ENCODE measurements at regions not wholly inside any gene's neighbourhood (a gene's known extent, or its start where the extent isn't known, plus 50 kb on each side); places are given as distances from the start of the nearest gene placed in this dataset.
"Not testable (repeated sequence)": the region's sequence is repeated elsewhere in the genome, so short reads cannot be mapped to it uniquely, and the experiment has no call there.

DNA sequence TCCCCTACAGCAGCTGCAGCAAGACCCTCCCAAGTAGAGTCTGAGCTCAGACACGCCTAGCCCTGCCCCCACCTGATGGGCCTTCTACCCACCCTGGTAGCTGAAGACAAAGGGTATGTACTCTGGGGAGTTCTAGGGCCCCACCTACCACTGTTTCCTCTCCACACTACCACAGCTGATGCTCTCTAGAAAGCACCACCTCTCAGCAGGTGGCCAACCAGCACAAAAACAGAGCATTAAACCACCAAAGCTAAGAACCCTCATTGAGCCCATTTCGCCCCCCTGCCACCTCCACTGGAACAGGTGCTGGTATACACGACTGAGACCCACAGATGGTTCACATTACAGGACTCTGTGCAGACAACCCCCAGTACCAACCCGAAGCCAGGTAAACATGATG, 258.9 kb downstream of the SETD4 start:
- DNase-seq (ENCODE audit: low read depth in 2 of 2), result no peak

DNA sequence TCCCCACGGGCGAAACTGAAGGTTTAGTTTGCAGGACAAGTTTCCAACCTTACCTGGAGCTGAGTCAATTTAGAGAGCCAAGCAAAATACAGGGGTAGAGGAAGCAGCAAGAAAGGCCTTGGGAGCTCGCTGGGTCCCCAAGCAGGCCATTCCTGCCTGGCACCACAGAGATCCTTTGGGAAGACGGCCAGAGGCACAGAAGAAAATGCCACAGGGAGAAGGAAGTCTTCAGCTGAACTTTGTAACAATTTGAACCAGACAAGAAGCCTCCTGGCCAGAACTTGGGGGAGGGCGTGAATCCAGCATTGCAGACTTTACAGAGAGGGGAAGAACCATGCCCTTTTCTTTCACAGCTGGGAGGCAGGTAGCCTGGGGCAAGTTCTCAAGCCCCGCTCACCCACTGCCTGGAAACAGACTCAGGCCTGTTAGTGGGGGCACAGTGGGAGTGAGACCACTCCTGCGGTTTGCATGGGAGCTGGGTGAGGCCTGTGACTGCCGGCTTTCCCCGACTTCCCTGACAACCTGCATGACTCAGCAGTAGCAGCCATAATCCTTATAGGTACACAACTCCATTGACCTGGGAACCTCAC, 259.4 kb downstream of the SETD4 start:
- not testable (repeated sequence) for DNase-seq (ENCODE audit: low read depth in 2 of 2)

DNA sequence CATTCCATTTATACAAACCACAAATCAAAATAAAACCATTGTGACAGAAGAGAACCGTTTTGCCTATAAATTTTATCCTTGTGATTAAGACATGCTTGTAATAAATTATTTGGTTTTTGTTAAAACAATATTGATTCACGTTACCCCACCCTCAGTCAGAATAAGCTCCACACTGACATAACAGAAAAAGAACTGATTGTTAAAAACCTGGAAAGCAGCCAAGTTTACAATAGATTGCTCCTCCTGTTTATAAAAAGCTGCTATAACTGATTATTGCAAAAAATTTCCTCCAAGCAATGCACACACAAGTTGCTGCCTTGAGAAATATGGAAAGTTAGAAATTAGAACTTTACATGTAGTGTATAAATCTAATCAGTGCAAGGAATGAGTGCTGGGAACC, 263.5 kb downstream of the SETD4 start:
- DNase-seq (ENCODE audit: low read depth in 2 of 2), result no peak

DNA sequence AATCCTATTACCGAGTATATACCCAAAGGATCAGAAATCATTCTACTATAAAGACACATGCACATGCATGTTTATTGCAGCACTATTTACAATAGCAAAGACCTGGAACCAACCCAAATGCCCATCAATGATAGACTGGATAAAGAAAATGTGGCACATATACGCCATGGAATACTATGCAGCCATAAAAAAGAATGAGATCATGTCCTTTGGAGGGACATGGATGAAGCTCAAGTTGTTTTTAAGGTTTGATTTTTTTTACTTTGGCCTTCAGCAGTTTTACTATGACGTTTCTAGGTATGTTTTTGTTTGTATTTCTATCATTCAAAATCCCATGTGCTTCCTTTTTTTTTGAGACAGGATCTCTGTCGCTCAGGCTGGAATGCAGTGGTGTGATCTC, 265.8 kb downstream of the SETD4 start:
- DNase-seq (ENCODE audit: low read depth in 2 of 2), result not testable (repeated sequence)

DNA sequence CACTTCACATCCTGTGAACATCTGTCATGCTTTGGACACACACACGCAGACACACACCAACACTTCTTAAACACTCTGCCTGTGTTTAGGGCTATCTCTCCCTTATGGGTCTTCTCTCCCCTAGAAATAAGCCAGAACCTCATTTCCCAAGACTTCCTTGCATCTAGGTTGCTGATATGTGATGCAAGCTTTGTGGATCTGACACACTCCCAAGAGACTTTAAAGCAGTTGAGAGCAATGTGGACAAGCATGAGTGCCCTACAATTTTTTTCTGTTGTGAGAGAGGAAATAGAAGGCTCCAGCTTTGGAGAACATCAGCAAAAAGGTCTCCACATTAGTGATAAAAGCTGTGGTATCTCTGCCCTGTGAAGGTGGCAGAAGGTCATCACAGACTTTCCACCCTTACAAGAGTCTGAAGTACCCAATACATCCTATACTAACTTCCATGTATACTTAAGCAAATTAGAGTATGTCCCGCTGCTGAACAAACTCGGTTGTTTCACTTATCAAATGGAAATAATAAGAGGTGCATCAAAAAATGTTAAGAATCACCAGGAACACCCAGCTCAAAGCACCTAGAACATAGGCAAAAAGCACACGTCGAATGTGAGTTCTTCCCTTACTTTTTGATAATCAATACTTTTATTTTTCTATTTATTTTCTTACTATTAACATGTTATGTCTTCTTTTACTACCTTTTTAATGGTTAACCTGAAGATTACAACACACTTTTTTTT, 267.6 kb downstream of the SETD4 start:
- DNase-seq (ENCODE audit: low read depth in 2 of 2), result no peak

DNA sequence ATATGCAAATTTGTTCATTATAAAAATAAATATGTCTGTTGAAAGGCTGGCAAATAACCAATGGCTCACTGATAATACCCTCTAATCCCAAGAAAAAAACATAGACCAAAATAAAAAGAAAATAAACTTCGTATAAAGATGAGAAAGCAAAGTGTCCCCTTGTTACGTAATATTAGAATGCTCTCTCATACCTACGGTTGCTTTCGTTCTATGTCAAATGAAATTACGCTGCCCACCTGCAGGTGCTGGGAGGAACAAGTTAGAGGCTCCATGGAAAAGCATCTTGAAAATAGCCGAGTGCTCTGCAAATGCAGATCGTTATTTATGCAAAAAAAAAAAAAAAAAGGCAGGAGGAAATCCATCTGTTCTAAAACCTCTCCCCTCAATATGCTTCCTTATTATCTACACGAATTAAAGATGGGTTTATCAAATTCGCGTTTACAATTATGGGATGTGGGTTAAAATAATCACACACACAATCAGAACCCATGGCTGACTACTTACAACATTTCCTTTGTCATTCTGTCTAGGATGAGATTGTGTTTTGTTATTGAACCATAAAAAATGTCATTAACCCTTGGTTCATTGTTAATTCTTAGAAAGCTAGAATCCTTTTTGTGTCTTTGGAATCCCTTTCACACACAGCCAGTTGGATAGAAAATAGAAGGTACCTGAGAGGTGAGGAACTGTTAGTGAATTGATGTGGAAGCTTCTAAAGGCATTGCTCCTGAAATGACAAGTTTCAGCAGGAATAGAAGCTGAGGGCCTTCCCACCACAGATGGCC, 268.6 kb downstream of the SETD4 start:
- no peak for DNase-seq (ENCODE audit: low read depth in 2 of 2)

DNA sequence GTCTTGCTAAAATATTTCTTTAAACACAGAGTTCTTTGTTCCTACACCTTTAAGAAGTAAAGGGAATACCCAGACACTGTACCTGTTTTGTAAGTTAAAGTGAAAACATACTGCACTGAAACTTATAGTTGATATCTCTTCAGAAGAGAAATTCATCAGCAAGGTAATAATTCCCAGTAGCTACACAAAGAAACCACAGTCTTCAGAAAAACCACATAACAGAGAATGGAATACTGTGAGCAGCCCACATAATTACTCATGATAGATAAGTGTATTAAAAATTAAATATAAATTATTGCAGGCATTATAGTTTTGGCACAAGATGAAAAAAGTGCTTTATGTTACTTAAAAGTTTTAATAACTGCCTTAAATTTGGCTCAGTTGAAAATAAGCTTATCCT, 276.6 kb downstream of the SETD4 start:
- no peak for DNase-seq (ENCODE audit: low read depth in 2 of 2)

DNA sequence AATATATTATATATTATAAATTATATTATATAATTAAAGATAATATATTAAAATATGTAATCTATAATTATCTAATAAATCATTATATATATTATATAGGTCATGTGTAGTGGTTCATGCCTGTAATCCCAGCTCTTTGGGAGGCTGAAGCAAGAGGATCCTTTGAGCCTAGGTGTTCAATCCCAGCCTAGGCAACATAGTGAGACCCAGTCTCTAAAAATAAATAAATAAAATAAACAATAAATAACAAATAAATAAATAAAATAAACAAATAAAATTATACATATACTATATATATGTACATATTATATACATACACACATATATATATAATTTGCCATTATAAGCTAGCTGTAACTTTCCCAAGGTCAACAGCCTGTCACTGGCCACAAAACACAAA, 277.7 kb downstream of the SETD4 start:
- DNase-seq (ENCODE audit: low read depth in 2 of 2), result no peak

DNA sequence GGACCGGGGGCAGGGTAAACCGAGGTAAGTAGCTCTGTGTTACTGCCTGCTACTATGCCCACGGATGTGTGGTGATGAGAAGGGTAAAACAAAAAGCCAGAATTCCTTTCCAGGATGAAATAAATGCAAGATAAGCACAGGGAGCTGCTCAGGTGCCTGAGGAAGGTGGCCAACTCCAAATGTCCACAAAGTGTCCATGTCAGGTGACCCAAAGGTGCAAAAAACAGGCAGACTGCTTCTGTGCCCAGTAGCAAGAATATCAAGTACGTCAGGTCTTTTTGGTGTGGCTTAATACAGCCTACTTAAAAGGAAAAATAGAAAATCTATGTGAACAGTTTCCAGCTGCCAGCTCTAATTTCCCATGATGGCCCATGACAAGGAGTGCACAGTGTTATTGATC, 279.3 kb downstream of the SETD4 start:
- no peak for DNase-seq (ENCODE audit: low read depth in 2 of 2)

DNA sequence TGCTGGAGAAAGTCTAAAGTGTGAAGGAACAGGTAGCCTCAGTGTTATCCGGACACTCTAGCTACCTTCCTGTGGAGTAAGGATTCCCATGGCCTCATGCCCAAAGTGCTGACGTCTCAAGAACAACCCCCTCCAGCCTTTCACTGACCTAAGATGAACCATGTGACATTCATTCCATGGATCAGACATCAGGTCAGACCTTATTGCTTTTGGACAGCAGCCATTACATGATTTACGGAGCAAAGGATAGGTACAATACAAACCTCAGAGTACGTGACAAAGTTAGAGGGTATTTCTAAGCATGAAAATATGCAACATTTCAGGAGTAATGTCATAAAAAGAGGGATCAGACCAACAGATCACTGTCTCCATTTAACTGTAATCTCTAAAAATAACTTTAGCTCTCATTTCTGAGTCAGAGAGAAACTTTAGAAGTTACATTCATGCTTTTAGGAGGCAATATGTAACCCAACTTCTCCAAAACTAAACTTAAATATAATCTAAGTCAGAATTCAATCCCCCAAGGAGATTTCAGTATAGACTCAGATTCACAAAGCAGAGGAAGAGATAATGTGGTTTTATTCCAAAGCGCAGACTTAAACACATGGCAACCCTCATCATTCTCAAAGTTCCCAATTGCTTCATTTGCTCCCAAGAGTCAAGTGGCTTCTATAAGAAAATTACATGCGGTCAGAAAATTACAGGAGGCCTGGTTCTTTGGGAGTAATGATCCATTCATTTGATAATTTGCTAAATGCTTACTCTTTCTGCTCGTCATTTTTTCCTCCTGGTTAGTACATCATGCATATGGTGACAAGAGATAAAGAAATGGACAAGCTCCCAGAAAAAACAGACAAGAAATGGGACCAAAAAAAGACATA, 280.4 kb downstream of the SETD4 start:
- peak; percentile 91 for DNase-seq (ENCODE audit: low read depth in 2 of 2)

DNA sequence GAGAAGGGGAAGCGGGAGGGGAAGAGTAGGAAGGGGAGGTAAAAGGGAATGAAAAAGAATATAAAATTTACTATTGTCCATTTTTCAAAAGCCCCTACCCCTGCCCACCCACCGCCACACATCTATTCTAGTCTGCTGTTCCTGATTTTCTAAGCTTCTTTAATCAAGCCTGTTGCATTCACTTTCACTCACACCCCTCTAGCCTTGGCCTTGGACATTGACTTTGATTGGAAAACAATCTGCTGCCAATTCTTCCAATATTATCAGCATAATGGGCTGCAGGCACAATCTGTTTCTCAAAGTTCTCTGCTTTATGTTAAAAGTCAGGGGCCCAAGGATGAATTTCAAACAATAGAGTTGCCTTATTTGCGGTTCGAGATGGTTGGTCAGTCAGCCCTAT, 281.2 kb downstream of the SETD4 start:
- DNase-seq (ENCODE audit: low read depth in 2 of 2), result no peak

DNA sequence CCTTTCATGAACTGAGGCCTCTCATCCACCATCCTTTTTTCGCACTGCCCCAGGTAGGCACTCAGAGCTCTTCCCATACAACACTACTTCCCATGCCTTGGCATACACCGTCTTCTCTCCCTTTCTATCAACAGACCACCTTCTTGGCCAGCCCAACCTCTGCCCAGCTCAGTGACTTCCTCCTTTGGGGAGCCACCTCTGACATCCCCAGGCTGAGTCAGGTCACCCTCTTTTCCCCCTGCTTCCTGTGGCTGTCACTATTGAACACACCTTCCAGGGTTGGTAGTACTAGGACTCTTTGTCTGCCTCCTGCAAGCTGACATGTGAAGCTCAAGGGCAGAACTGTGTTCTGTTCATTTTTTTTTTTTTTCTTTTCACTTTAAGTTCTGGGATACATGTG, 283.2 kb downstream of the SETD4 start:
- no peak for DNase-seq (ENCODE audit: low read depth in 2 of 2)

DNA sequence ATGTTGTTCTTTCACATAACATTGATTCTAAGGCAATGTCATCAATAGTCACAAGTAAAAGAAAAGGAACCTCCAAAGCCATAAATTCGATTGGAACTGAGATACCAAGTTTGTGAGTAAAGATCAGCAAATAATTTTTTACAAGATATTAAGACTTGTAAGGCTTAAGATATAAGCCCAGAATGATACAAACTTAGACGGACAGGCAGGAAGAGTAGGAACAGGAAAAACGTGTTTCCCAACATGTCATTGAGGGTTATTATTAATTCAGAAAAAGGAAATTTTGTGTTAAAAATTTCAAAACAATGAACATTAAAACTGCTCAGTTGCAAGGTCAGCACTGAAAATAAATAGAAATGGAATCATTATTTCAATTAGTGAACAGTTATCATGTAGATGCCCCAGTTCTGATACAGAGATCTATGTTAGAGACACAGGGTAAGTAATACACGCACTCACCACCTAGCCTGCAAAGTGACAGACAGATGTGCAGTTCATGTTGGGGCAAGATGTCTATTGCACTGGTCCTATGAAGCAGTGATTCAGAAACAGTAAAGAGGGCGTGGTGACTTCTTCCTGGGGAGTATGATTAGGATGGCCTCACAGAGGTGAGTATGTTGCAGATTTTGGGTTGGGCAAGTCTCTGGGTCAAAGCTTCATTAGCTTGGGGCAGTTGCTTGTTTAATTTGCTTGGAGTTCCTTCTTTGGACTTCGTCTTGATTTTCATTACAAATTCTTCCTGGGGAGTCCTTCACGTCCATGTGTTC, 284.4 kb downstream of the SETD4 start:
- no peak for DNase-seq (ENCODE audit: low read depth in 2 of 2)

DNA sequence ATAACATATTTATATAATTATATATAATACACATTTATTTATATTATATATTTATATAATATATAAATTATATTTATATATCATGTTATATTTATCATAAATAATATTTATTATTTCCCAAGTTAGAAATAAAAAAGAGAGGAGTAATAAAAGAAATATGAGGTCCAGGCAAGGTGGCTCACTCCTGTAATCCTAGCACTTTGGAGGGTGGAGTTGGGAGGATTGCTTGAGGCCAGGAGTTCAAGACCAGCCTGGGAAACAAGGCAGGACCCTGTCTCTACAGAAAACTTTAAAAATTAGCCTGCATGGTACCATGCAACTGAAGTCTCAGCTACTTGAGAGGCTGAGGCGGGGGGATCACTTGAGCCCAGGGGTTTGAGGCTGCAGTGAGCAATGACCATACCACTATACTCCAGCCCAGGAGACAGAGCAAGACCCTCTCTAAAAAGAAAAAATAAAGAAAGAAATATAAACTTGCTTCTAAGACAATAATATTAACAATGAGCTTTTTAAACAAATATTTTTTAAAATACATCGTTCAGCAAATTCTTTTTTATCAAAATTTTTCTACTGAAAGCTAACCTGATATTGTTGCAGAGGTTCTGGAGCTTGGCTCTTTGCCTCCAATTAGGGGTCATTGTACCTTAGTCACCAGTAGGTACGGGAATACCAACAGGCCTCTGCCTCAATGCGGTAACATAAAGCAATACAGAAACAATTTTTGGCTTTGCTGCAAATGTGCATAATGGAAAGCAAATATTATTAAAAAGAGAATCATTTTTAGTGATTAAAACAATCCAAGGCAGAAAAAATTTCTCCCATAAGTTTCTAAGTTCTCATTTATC, 290.0 kb downstream of the SETD4 start:
- no peak for DNase-seq (ENCODE audit: low read depth in 2 of 2)

DNA sequence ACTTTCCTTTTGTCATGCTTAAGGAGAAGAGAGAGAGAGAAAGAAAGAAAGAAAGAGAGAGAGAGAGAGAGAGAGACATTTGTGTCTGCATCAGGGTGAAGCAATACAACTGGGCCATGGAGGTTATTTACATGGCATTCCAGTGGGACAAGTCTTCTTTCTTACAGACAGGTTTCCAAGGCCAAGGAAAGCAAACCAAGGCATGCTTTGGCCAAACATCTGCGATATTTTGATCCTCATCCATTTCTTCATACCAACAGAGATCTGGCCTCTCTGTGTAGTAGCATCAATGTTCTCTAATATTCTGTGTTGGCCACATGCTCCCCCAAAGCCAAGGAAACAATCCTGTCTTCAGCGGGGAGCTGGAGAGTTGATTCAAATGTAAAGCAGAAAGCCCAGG, 292.1 kb downstream of the SETD4 start:
- no peak for DNase-seq (ENCODE audit: low read depth in 2 of 2)

DNA sequence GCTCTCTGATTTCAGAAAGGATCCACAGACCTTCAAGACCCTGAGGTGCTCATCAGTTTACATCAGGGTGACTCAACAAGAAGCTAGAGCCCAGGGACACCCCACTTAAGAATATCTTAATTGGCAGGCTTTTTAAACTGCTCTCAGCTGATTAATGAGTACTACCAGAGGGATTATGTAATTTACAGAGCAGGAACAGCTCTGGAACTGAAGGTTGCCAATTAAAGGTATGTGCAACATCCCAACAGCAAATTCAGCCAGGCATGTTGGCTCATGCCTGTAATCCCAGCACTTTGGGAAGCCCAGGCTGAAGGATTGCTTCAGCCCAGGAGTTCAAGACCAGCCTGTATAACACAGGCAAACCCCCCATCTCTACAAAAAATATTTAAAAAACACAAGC, 295.7 kb downstream of the SETD4 start:
- no peak for DNase-seq (ENCODE audit: low read depth in 2 of 2)

DNA sequence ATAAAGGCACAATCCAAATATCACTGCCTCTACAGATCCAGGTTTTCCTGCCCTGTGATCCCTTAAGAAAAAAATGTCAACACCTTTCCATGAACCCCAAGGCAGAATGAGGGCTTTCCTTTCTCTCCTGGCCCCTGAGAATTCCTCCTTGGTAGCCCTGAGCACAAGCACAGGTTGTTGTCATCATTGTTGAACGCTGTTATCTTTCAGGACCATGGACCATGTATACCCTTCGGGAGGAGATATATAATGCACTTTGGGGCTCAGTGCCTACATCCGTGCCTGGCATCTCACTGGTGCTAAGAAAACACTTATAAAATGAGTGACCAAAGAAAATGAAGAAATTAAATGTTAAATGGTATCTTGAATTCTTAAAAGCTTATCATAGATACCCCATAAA, 296.2 kb downstream of the SETD4 start:
- no peak for DNase-seq (ENCODE audit: low read depth in 2 of 2)

DNA sequence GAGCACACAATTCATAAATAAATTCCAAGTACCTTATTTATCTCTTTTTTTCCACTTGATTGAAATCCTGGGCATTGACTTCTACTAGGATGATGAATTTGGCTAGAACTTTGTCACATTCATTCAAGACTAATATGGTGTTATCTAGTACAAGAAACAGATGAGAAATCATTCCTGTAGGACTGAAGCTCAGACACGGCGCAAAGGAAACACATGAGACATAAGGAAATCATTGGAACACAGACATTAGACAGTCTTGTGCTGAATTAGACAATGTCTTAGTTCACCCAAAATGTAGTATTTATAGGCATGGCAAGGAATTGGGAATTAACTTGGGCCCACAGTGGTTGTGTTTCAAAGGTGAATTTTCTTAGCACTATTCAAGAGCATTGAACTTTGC, 305.7 kb downstream of the SETD4 start:
- DNase-seq (ENCODE audit: low read depth in 2 of 2), result no peak

DNA sequence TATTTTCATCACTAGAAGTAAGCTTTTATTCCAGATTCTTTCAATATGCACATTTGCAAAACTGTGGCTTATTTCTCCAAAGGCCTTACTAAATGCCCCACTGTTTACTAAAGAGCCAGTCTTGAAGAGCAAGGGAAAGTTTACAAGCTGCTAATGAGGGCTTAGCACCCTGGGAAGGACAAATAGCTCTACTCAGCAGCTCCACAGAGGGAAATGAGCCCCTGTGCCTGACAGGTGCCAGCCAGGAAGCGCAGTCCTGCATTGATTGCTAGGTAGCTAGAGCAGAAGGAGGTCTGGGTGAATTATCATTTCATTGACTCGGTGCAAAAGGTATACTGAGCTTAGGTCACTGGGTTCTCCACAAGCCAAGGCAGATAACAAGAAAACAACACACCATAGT, 307.0 kb downstream of the SETD4 start:
- no peak for DNase-seq (ENCODE audit: low read depth in 2 of 2)

DNA sequence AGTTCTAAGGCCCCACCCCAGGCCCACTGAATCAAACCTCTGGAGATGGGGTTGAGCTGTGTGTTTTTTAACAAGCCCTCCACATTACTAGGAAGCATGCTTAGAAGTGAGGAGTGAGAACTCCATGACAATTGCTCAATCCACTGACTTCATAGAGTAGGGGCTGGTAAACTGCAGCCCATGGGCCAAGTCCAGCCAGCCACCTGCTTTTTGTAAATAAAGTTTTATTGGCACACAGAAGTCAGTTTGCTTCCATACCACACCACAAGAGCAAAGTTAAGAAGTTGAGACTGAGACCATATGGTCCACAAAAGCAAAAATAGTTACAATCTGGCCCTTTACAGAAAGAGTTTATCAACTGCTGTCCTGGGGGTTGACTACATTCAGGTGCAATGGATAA, 309.2 kb downstream of the SETD4 start:
- no peak for DNase-seq (ENCODE audit: low read depth in 2 of 2)
